ENCODE measurements at regions not wholly inside any gene's neighbourhood (a gene's known extent, or its start where the extent isn't known, plus 50 kb on each side); places are given as distances from the start of the nearest gene placed in this dataset.

DNA sequence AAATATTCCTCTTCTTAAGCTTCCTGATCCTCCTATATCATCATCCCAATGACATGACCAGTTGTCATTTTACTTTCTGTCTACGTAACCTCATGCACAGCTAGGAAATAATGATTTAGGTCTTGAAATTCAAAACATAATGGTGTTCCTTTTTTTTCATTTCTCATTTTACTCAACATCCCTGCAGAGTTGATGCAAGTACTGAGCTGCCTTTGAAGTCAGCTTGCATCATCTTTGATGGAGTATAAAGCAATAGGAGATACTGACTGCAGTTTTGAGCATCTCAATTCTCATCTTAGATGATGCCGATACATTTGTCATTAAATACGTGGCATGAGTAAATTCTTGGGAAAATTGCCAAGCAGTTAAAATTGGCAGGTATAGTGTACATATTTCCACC is 346.1 kb downstream of the ZIC1 start:
- POLR2A ChIA-PET (ENCODE audit: partially characterized antibody): no interaction called here
- Histone ChIP-seq H3K27ac (ENCODE audit: low read depth, low read length) (no peak overlapping the region), H3K4me3 (ENCODE audit: low read length in 2 of 2) (no peak overlapping the region), H3K9me3 (ENCODE audit: control insufficient read depth in 1 of 2, low read length in 2 of 2) (no peaks in the 10 kb centered on the region), H3K36me3 (ENCODE audit: insufficient read depth, low read length) (no peaks in the 10 kb centered on the region), H3K27me3 (ENCODE audit: insufficient read depth, low read length) (no peaks in the 10 kb centered on the region), H3K4me1 (ENCODE audit: insufficient read depth, low read length) (no peaks in the 10 kb centered on the region)
- DNase-seq: no peak
- CTCF ChIA-PET (ENCODE audit: partially characterized antibody): no interaction called here
- no peaks in the 10 kb centered on the region for H3K4me1 Mint-ChIP-seq
- intact Hi-C loops (cut with micrococcal nuclease): no loop called here
- H3K9me3 Mint-ChIP-seq: peaks cover 0 to 24% (median 3%) of the 10 kb centered on the region in 8 donors
- no peaks in the 10 kb centered on the region for H3K27me3 Mint-ChIP-seq
- no peak overlapping the region for H3K4me3 Mint-ChIP-seq
- H3K27ac Mint-ChIP-seq: no peak overlapping the region
- no peaks in the 10 kb centered on the region for H3K36me3 Mint-ChIP-seq

DNA sequence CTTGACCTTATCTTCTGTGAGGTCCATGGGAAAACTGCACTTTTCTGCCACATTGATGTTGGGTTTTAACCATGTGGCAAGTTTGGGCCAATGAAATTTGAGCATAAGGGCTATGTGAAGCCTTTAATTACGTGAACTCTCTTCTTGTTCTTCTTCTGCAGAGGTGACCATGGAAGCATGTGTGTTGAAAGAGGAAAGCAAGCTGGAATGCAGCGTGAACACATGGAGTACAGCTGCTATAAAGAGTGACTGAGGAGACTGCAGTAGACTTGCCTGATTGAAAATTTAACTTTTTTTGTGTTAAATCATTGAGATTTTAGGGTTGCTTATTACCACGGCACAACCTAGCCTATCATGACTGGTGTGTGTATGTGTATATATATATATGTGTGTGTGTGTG is 347.3 kb downstream of the ZIC1 start:
- intact Hi-C loops (cut with micrococcal nuclease): no loop called here
- Mint-ChIP-seq H3K27ac (no peak overlapping the region), H3K4me3 (no peak overlapping the region), H3K27me3 (no peaks in the 10 kb centered on the region), H3K9me3 (peaks cover 0 to 21% (median 2%) of the 10 kb centered on the region in 8 donors), H3K36me3 (no peaks in the 10 kb centered on the region), H3K4me1 (no peaks in the 10 kb centered on the region)
- ChIA-PET CTCF (ENCODE audit: partially characterized antibody) (no interaction called here), POLR2A (ENCODE audit: partially characterized antibody) (no interaction called here)
- H3K27ac ChIP-seq (ENCODE audit: low read depth, low read length): no peak overlapping the region
- no peaks in the 10 kb centered on the region for H3K27me3 ChIP-seq (ENCODE audit: insufficient read depth, low read length)
- no peak for DNase-seq
- no peaks in the 10 kb centered on the region for H3K36me3 ChIP-seq (ENCODE audit: insufficient read depth, low read length)
- H3K9me3 ChIP-seq (ENCODE audit: control insufficient read depth in 1 of 2, low read length in 2 of 2): no peaks in the 10 kb centered on the region
- no peak overlapping the region for H3K4me3 ChIP-seq (ENCODE audit: low read length in 2 of 2)
- H3K4me1 ChIP-seq (ENCODE audit: insufficient read depth, low read length): no peaks in the 10 kb centered on the region

DNA sequence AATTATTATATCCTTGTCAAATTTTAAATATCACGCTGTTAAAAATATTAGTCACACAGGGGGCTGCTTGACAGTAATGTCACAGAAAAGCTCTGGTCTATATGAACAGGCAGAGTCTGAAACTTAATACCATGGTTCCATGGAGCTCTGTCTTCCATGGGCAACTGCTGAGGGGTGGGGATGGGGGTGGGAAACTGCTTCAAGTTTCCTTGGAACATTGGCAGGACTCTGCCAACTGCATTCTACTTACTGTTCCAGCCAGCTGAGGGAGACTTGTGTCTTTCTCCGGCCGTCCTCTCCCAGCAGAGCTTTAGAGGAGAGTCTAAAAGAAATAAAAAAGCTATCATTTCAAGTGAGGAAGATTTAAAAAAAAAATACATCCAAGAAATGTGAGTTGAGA is 348.7 kb downstream of the ZIC1 start:
- Histone ChIP-seq H3K4me3 (ENCODE audit: low read length in 2 of 2) (no peak overlapping the region), H3K36me3 (ENCODE audit: insufficient read depth, low read length) (no peaks in the 10 kb centered on the region), H3K27ac (ENCODE audit: low read depth, low read length) (no peak overlapping the region), H3K27me3 (ENCODE audit: insufficient read depth, low read length) (no peaks in the 10 kb centered on the region), H3K4me1 (ENCODE audit: insufficient read depth, low read length) (no peaks in the 10 kb centered on the region), H3K9me3 (ENCODE audit: control insufficient read depth in 1 of 2, low read length in 2 of 2) (no peaks in the 10 kb centered on the region)
- Mint-ChIP-seq H3K36me3 (no peaks in the 10 kb centered on the region), H3K27me3 (no peaks in the 10 kb centered on the region), H3K4me3 (no peak overlapping the region), H3K4me1 (no peaks in the 10 kb centered on the region), H3K9me3 (peaks cover 0 to 17% (median 4%) of the 10 kb centered on the region in 8 donors), H3K27ac (no peak overlapping the region)
- intact Hi-C loops (cut with micrococcal nuclease): no loop called here
- ChIA-PET POLR2A (ENCODE audit: partially characterized antibody) (no interaction called here), CTCF (ENCODE audit: partially characterized antibody) (no interaction called here)
- DNase-seq: no peak

DNA sequence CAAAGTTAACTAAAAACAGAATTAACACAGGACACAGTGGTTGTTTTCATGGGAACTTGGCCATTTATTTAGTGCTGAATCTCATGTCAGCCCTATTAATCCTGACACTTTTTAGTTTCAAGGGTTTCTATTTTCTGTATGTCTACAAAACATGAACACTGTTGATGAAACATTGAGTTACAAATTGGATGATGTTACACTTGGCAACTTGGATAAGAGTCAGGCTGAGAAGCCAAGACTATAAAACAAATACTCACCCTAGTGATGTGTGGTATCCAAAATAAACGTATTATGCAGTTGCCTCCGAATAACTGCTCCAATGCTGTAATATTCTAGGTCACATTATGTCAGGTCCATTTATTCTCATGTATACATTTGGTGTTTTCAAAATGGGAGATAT is 349.6 kb downstream of the ZIC1 start:
- CTCF ChIA-PET (ENCODE audit: partially characterized antibody): no interaction called here
- no peak overlapping the region for H3K27ac ChIP-seq (ENCODE audit: low read depth, low read length)
- Mint-ChIP-seq H3K27ac (no peak overlapping the region), H3K9me3 (peaks cover 2 to 14% (median 4%) of the 10 kb centered on the region in 8 donors), H3K4me3 (no peak overlapping the region), H3K4me1 (no peaks in the 10 kb centered on the region), H3K27me3 (no peaks in the 10 kb centered on the region), H3K36me3 (no peaks in the 10 kb centered on the region)
- no peak overlapping the region for H3K4me3 ChIP-seq (ENCODE audit: low read length in 2 of 2)
- no peak for DNase-seq
- no peaks in the 10 kb centered on the region for H3K9me3 ChIP-seq (ENCODE audit: control insufficient read depth in 1 of 2, low read length in 2 of 2)
- H3K27me3 ChIP-seq (ENCODE audit: insufficient read depth, low read length): no peaks in the 10 kb centered on the region
- intact Hi-C loops (cut with micrococcal nuclease): no loop called here
- H3K4me1 ChIP-seq (ENCODE audit: insufficient read depth, low read length): no peaks in the 10 kb centered on the region
- POLR2A ChIA-PET (ENCODE audit: partially characterized antibody): no interaction called here
- H3K36me3 ChIP-seq (ENCODE audit: insufficient read depth, low read length): no peaks in the 10 kb centered on the region

DNA sequence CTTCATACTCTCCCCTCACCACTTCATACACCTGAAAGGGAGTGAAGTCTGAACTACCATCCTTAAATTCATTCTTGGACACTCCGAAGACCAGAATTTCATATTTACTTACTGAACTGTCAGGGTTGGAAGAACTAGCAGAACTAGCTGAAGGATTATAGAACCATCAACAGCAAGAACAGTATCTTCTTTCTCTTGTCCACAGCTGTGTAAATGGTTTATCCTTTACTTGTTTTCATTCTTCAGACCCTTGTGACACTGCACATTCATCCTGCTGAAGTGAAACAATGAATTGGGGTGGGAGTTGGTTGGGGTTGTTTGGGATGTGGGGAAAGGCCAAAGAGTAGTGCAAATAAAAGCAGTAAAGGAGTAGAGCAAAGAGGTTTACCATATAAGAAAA is 350.9 kb downstream of the ZIC1 start:
- H3K27ac Mint-ChIP-seq: no peak overlapping the region

DNA sequence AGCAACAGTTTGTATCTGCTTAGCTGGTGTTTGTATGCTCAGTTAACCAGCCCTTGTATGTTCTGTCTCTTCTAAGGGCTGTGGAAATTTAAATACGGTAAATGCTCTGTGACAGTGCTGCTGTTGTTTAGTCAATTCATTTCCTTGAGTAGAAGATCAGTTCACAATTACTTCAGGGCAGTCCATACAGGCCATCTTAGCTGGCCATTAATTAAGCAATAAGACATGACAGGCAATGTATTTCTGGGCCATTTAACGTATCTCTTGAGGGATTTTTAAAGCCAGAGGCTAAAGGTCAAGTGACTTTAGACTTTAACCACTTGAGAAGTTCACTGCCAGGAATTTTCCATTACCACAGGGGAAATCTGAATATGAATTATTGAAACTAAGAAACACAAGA is 351.8 kb downstream of the ZIC1 start:
- H3K9me3 ChIP-seq (ENCODE audit: control insufficient read depth in 1 of 2, low read length in 2 of 2): no peaks in the 10 kb centered on the region
- no peaks in the 10 kb centered on the region for H3K4me1 ChIP-seq (ENCODE audit: insufficient read depth, low read length)
- H3K36me3 Mint-ChIP-seq: no peaks in the 10 kb centered on the region
- CTCF ChIA-PET (ENCODE audit: partially characterized antibody): no interaction called here
- H3K9me3 Mint-ChIP-seq: peaks cover 2 to 11% (median 4%) of the 10 kb centered on the region in 8 donors
- intact Hi-C loops (cut with micrococcal nuclease): no loop called here
- no peak overlapping the region for H3K4me3 ChIP-seq (ENCODE audit: low read length in 2 of 2)
- POLR2A ChIA-PET (ENCODE audit: partially characterized antibody): no interaction called here
- H3K27ac ChIP-seq (ENCODE audit: low read depth, low read length): no peak overlapping the region
- no peak for DNase-seq
- no peak overlapping the region for H3K27ac Mint-ChIP-seq
- H3K4me1 Mint-ChIP-seq: no peaks in the 10 kb centered on the region
- no peaks in the 10 kb centered on the region for H3K27me3 Mint-ChIP-seq
- no peaks in the 10 kb centered on the region for H3K27me3 ChIP-seq (ENCODE audit: insufficient read depth, low read length)
- H3K36me3 ChIP-seq (ENCODE audit: insufficient read depth, low read length): no peaks in the 10 kb centered on the region
- H3K4me3 Mint-ChIP-seq: no peak overlapping the region

More for the DNA sequence above, 350.9 kb downstream of the ZIC1 start:
- CTCF ChIA-PET (ENCODE audit: partially characterized antibody): no interaction called here
- Mint-ChIP-seq H3K27me3 (no peaks in the 10 kb centered on the region), H3K4me1 (no peaks in the 10 kb centered on the region), H3K9me3 (peaks cover 2 to 14% (median 5%) of the 10 kb centered on the region in 8 donors), H3K4me3 (no peak overlapping the region), H3K36me3 (no peaks in the 10 kb centered on the region)
- Histone ChIP-seq H3K27ac (ENCODE audit: low read depth, low read length) (no peak overlapping the region), H3K9me3 (ENCODE audit: control insufficient read depth in 1 of 2, low read length in 2 of 2) (no peaks in the 10 kb centered on the region), H3K4me1 (ENCODE audit: insufficient read depth, low read length) (no peaks in the 10 kb centered on the region), H3K4me3 (ENCODE audit: low read length in 2 of 2) (no peak overlapping the region), H3K36me3 (ENCODE audit: insufficient read depth, low read length) (no peaks in the 10 kb centered on the region), H3K27me3 (ENCODE audit: insufficient read depth, low read length) (no peaks in the 10 kb centered on the region)
- no peak for DNase-seq
- intact Hi-C loops (cut with micrococcal nuclease): no loop called here
- POLR2A ChIA-PET (ENCODE audit: partially characterized antibody): no interaction called here

DNA sequence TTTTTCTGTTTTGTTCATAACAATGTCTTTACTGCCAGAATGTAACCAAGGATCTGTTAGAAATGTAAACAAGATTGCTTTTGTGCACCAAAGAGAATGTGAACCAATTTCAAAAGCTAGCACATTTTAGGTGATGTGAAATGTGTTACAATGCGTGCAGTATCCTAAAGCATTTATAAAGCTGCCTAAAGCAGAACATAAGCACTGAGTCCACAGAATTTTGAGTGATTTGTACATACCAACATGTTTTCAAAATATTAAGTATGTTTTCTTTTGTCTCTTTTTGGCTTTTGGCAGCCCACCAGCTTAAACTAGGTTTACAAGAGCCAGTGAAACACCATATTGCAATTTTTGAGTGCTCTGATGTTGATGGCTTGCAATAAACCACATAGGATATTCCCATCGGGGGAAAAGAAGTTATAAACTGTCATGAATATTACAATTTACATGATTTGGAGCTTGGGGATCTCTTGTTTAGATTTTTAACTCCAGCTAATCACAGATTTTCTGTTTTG is 364.0 kb downstream of the ZIC1 start:
- Mint-ChIP-seq H3K4me3 (no peak overlapping the region), H3K27ac (no peak overlapping the region), H3K4me1 (no peaks in the 10 kb centered on the region), H3K27me3 (no peaks in the 10 kb centered on the region), H3K36me3 (no peaks in the 10 kb centered on the region), H3K9me3 (peaks cover 0 to 7% (median 1%) of the 10 kb centered on the region in 8 donors)
- Histone ChIP-seq H3K27me3 (ENCODE audit: insufficient read depth, low read length) (no peaks in the 10 kb centered on the region), H3K4me3 (ENCODE audit: low read length in 2 of 2) (no peak overlapping the region), H3K4me1 (ENCODE audit: insufficient read depth, low read length) (no peaks in the 10 kb centered on the region), H3K9me3 (ENCODE audit: control insufficient read depth in 1 of 2, low read length in 2 of 2) (no peaks in the 10 kb centered on the region), H3K27ac (ENCODE audit: low read depth, low read length) (no peak overlapping the region), H3K36me3 (ENCODE audit: insufficient read depth, low read length) (no peaks in the 10 kb centered on the region)
- intact Hi-C loops (cut with micrococcal nuclease): no loop called here
- POLR2A ChIA-PET (ENCODE audit: partially characterized antibody): no interaction called here
- CTCF ChIA-PET (ENCODE audit: partially characterized antibody): no interaction called here
- no peak for DNase-seq

DNA sequence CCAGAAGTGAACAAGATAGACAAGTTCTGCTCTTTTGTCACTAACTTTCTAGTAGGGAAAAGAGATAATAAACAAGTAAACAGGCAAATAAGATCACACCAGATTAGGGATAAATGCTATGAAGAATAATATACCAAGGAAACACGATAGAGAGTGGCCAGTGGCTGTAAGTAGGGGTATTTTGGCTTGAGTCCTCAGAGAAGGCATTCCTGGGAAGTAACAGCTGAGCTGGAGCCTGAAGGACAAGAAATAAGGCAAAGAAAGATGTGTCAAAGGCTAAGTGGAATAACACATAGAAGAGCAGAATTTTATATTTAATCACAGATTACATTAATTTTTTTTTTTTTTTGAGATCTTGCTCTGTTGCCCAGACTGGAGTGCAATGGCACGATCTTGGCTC is 366.2 kb downstream of the ZIC1 start:
- POLR2A ChIA-PET (ENCODE audit: partially characterized antibody): no interaction called here
- DNase-seq: no peak
- Histone ChIP-seq H3K27ac (ENCODE audit: low read depth, low read length) (no peak overlapping the region), H3K9me3 (ENCODE audit: control insufficient read depth in 1 of 2, low read length in 2 of 2) (no peaks in the 10 kb centered on the region), H3K36me3 (ENCODE audit: insufficient read depth, low read length) (no peaks in the 10 kb centered on the region), H3K4me1 (ENCODE audit: insufficient read depth, low read length) (no peaks in the 10 kb centered on the region), H3K27me3 (ENCODE audit: insufficient read depth, low read length) (no peaks in the 10 kb centered on the region), H3K4me3 (ENCODE audit: low read length in 2 of 2) (no peak overlapping the region)
- Mint-ChIP-seq H3K27ac (no peak overlapping the region), H3K4me1 (no peaks in the 10 kb centered on the region), H3K36me3 (no peaks in the 10 kb centered on the region), H3K27me3 (no peaks in the 10 kb centered on the region), H3K4me3 (no peak overlapping the region), H3K9me3 (peaks cover 0 to 5% (median 2%) of the 10 kb centered on the region in 8 donors)
- intact Hi-C loops (cut with micrococcal nuclease): no loop called here
- CTCF ChIA-PET (ENCODE audit: partially characterized antibody): no interaction called here
